ENCODE measurements at regions not wholly inside any gene's neighbourhood (a gene's known extent, or its start where the extent isn't known, plus 50 kb on each side); places are given as distances from the start of the nearest gene placed in this dataset.

DNA sequence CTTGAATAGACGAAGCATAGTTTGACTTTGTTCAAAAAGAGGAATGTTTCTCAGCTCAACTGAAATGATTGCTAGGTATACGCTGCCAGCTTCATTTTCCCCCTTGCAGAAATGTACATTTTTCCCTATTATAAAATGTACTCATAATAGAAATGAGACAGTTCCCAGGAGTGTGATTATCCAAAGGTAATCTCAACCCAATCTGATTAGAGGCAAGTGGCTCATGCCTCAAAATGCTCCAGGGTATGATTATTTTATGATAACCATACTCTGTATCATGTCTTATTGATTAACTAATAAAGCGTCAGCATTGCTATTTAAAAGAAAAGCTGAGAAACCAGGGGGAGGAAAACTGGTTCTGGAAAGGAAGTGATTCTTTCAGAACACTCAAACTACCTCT, 54.9 kb upstream of the SMIM15 start:
- TF ChIP-seq POLR2AphosphoS5 (IDR thresholded peaks at IDR 0.05), result no peak
- TF ChIP-seq, protein P1, sequence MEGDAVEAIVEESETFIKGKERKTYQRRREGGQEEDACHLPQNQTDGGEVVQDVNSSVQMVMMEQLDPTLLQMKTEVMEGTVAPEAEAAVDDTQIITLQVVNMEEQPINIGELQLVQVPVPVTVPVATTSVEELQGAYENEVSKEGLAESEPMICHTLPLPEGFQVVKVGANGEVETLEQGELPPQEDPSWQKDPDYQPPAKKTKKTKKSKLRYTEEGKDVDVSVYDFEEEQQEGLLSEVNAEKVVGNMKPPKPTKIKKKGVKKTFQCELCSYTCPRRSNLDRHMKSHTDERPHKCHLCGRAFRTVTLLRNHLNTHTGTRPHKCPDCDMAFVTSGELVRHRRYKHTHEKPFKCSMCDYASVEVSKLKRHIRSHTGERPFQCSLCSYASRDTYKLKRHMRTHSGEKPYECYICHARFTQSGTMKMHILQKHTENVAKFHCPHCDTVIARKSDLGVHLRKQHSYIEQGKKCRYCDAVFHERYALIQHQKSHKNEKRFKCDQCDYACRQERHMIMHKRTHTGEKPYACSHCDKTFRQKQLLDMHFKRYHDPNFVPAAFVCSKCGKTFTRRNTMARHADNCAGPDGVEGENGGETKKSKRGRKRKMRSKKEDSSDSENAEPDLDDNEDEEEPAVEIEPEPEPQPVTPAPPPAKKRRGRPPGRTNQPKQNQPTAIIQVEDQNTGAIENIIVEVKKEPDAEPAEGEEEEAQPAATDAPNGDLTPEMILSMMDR (IDR thresholded peaks at IDR 0.05), result no peak
- no peak for TF ChIP-seq POLR2A (IDR thresholded peaks at IDR 0.05)

All from prostate gland (tissue), 2 donors.